ENCODE measurements at regions not wholly inside any gene's neighbourhood (a gene's known extent, or its start where the extent isn't known, plus 50 kb on each side); places are given as distances from the start of the nearest gene placed in this dataset.
"Not testable (repeated sequence)": the region's sequence is repeated elsewhere in the genome, so short reads cannot be mapped to it uniquely, and the experiment has no call there.

- H3K36me3 ChIP-seq (ENCODE audit: low read depth), result no peaks in the 10 kb centered on the region
- DNase-seq (ENCODE audit: low spot score) (no peak), ATAC-seq (ENCODE audit: low read depth) (no peak)
- no peaks in the 10 kb centered on the region for H3K27me3 ChIP-seq (ENCODE audit: insufficient read depth, poor library complexity, severe bottlenecking)
- H3K9me3 ChIP-seq (ENCODE audit: severe bottlenecking), result no peaks in the 10 kb centered on the region
- TF ChIP-seq CTCF (IDR thresholded peaks at IDR 0.05; ENCODE audit: poor library complexity, severe bottlenecking), result no peak
- no peaks in the 10 kb centered on the region for H3K4me1 ChIP-seq (ENCODE audit: insufficient read depth, poor library complexity, severe bottlenecking)
- no peak overlapping the region for H3K4me3 ChIP-seq (ENCODE audit: severe bottlenecking)
- no peak overlapping the region for H3K27ac ChIP-seq (ENCODE audit: poor library complexity, severe bottlenecking)
These were observed 1422.5 kb downstream of the KCNT2 start for GRCh38 chr1:195185736-195186135.

- Histone ChIP-seq H3K36me3 (ENCODE audit: low read depth) (no peaks in the 10 kb centered on the region), H3K27me3 (ENCODE audit: insufficient read depth, poor library complexity, severe bottlenecking) (no peaks in the 10 kb centered on the region), H3K9me3 (ENCODE audit: severe bottlenecking) (no peaks in the 10 kb centered on the region), H3K4me3 (ENCODE audit: severe bottlenecking) (no peak overlapping the region), H3K27ac (ENCODE audit: poor library complexity, severe bottlenecking) (no peak overlapping the region), H3K4me1 (ENCODE audit: insufficient read depth, poor library complexity, severe bottlenecking) (no peaks in the 10 kb centered on the region)
- ATAC-seq (ENCODE audit: low read depth), result no peak
- no peak for DNase-seq (ENCODE audit: low spot score)
- TF ChIP-seq CTCF (IDR thresholded peaks at IDR 0.05; ENCODE audit: poor library complexity, severe bottlenecking), result no peak
These were observed 1422.9 kb downstream of the KCNT2 start for GRCh38 chr1:195185321-195185720.

- H3K4me1 ChIP-seq (ENCODE audit: insufficient read depth, poor library complexity, severe bottlenecking), result no peaks in the 10 kb centered on the region
- H3K4me3 ChIP-seq (ENCODE audit: severe bottlenecking), result no peak overlapping the region
- H3K36me3 ChIP-seq (ENCODE audit: low read depth), result no peaks in the 10 kb centered on the region
- TF ChIP-seq CTCF (IDR thresholded peaks at IDR 0.05; ENCODE audit: poor library complexity, severe bottlenecking), result no peak
- DNase-seq (ENCODE audit: low spot score) (no peak), ATAC-seq (ENCODE audit: low read depth) (no peak)
- no peaks in the 10 kb centered on the region for H3K9me3 ChIP-seq (ENCODE audit: severe bottlenecking)
- H3K27ac ChIP-seq (ENCODE audit: poor library complexity, severe bottlenecking), result no peak overlapping the region
- H3K27me3 ChIP-seq (ENCODE audit: insufficient read depth, poor library complexity, severe bottlenecking), result no peaks in the 10 kb centered on the region
These were observed 1434.5 kb downstream of the KCNT2 start for GRCh38 chr1:195173753-195174152.

- not testable (repeated sequence) for H3K27me3 ChIP-seq (ENCODE audit: insufficient read depth, poor library complexity, severe bottlenecking); H3K9me3 ChIP-seq (ENCODE audit: severe bottlenecking); H3K36me3 ChIP-seq (ENCODE audit: low read depth); ATAC-seq (ENCODE audit: low read depth); H3K27ac ChIP-seq (ENCODE audit: poor library complexity, severe bottlenecking); DNase-seq (ENCODE audit: low spot score); H3K4me1 ChIP-seq (ENCODE audit: insufficient read depth, poor library complexity, severe bottlenecking); H3K4me3 ChIP-seq (ENCODE audit: severe bottlenecking)
These were observed 1448.4 kb downstream of the KCNT2 start for GRCh38 chr1:195159795-195160194.

- Histone ChIP-seq H3K4me1 (ENCODE audit: insufficient read depth, poor library complexity, severe bottlenecking) (no peaks in the 10 kb centered on the region), H3K9me3 (ENCODE audit: severe bottlenecking) (no peaks in the 10 kb centered on the region), H3K27ac (ENCODE audit: poor library complexity, severe bottlenecking) (no peak overlapping the region), H3K36me3 (ENCODE audit: low read depth) (no peaks in the 10 kb centered on the region), H3K27me3 (ENCODE audit: insufficient read depth, poor library complexity, severe bottlenecking) (no peaks in the 10 kb centered on the region), H3K4me3 (ENCODE audit: severe bottlenecking) (no peak overlapping the region)
- no peak for ATAC-seq (ENCODE audit: low read depth)
- TF ChIP-seq CTCF (IDR thresholded peaks at IDR 0.05; ENCODE audit: poor library complexity, severe bottlenecking), result no peak
- no peak for DNase-seq (ENCODE audit: low spot score)
These were observed 1450.1 kb downstream of the KCNT2 start for GRCh38 chr1:195158091-195158490.

Measured in RWPE2 (cell line).